ENCODE measurements at regions not wholly inside any gene's neighbourhood (a gene's known extent, or its start where the extent isn't known, plus 50 kb on each side); places are given as distances from the start of the nearest gene placed in this dataset.

DNA sequence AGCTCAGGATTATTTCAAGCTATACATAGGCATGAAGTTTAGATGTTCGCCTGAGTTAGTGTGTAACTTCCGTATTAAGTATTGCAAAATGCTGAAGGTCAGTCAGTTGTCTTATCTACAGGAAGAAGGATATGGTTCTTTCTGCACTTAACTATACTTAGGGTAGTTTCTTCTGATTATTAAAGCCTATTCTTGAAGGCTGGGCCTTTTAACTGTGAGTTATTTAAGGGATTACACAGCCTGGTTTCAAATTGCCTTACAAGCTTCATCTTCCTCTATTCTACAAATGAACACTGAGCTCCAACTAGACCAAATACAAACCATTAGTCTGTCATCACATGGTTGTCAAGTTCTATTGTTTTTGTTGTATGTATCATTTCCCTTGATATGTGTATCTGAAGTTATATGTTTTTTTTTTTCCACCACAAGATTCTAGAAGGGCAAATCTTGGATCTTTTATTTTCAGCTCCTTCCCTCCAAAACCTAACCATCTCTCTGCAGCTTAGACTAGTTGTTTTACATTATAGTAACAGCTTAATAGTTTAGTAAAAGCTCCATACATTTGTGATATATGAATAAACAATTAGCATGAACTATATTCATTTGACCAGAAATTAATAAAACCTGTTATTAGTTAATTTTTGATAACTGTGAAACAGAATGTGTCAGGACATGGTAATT lies 272.9 kb upstream of the KCNMB2 start:
- TF ChIP-seq, protein P1, sequence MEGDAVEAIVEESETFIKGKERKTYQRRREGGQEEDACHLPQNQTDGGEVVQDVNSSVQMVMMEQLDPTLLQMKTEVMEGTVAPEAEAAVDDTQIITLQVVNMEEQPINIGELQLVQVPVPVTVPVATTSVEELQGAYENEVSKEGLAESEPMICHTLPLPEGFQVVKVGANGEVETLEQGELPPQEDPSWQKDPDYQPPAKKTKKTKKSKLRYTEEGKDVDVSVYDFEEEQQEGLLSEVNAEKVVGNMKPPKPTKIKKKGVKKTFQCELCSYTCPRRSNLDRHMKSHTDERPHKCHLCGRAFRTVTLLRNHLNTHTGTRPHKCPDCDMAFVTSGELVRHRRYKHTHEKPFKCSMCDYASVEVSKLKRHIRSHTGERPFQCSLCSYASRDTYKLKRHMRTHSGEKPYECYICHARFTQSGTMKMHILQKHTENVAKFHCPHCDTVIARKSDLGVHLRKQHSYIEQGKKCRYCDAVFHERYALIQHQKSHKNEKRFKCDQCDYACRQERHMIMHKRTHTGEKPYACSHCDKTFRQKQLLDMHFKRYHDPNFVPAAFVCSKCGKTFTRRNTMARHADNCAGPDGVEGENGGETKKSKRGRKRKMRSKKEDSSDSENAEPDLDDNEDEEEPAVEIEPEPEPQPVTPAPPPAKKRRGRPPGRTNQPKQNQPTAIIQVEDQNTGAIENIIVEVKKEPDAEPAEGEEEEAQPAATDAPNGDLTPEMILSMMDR (IDR thresholded peaks at IDR 0.05 in 4 of 5, conservative IDR thresholded peaks at IDR 0.05 in 1 of 5), result no peak
- TF ChIP-seq POLR2A (IDR thresholded peaks at IDR 0.05), result no peak
